K562 (cell line): ENCODE measurements at regions not wholly inside any gene's neighbourhood (a gene's known extent, or its start where the extent isn't known, plus 50 kb on each side); places are given as distances from the start of the nearest gene placed in this dataset.

Experiments
- ATAC-seq: fragments of 200-7000 bp; cut with Tn5 transposase; 3 replicates; pipeline ENCODE4 v1.9.1; 2020; ENCODE audit warnings: moderate library complexity
- BruUV-seq: library from RNA; stranded (reverse); fragments of 400-500 nt; replicated peaks from 2 replicates; lab custom pipeline; 2021; lab: Mats Ljungman, UMichigan
- CTCF ChIA-PET: fragments of 300-600 bp; formaldehyde crosslinking; extraction: SDS; loops from one replicate; lab custom pipeline; 2021; ENCODE audit warnings: low intra/inter-chr PET ratio; lab: Yijun Ruan, JAX
- POLR2A ChIA-PET: fragments of 300-600, 350-650 bp; sonication (Branson Sonifier 250); formaldehyde crosslinking; extraction: SDS; loops from one replicate; lab custom pipeline; 2021; ENCODE audit warnings: antibody characterized with exemption, inconsistent platforms; lab: Yijun Ruan, JAX
- DNase-seq, 4 experiments: peaks; one replicate each; pipeline versions ENCODE4 v3.0.0 to v3.0.0-alpha.2; 2011 to 2018; ENCODE audit warnings: low spot score in 3 of 4, mixed read lengths in 3 of 4; ENCODE audit errors: extremely low read depth in 1 of 4
- FAIRE-seq: peaks from 2 replicates; lab custom pipeline; 2011; peaks lifted over from hg19 to GRCh38; lab: Jason Lieb, UNC
- H2AFZ ChIP-seq: 2 replicates; pipeline ENCODE4 v1.6.0; 2011; ENCODE audit warnings: low read depth, low read length, control low read depth, inconsistent platforms
- H3K27ac ChIP-seq: fragments of 200-600 bp; 3 replicates; pipeline ENCODE4 v1.8.0; 2011; ENCODE audit warnings: low read depth, mild to moderate bottlenecking, control low read depth, inconsistent platforms, low read length, moderate library complexity, mixed read lengths; ENCODE audit errors: extremely low read depth
- H3K27me3 ChIP-seq, 2 experiments: fragments of 300-600 bp in 1 of 2; 2 replicates in 1 of 2; 3 replicates in 1 of 2; pipeline versions ENCODE4 v1.6.0 to v1.8.0; 2011; ENCODE audit warnings: inconsistent platforms in 2 of 2, low read length in 2 of 2, mild to moderate bottlenecking in 1 of 2, mixed read lengths in 1 of 2, moderate library complexity in 1 of 2; ENCODE audit not compliant: control insufficient read depth in 2 of 2, insufficient read depth in 2 of 2
- H3K36me3 ChIP-seq: fragments of 300-600 bp; 3 replicates; pipeline ENCODE4 v1.8.0; 2011; ENCODE audit warnings: mild to moderate bottlenecking, low read length, inconsistent platforms; ENCODE audit not compliant: control insufficient read depth, insufficient read depth
- H3K4me1 ChIP-seq, 2 experiments: fragments of 200-600 bp in 1 of 2; replicated peaks in 1 of 2; 2 replicates in 1 of 2; 3 replicates in 1 of 2; pipeline versions ENCODE4 v1.5.1 to v1.8.0; 2011; ENCODE audit warnings: inconsistent platforms in 2 of 2, low read length in 2 of 2, mild to moderate bottlenecking in 1 of 2, mixed read lengths in 1 of 2, moderate library complexity in 1 of 2; ENCODE audit not compliant: control insufficient read depth in 2 of 2, insufficient read depth in 2 of 2
- H3K4me2 ChIP-seq: 2 replicates; pipeline ENCODE4 v1.6.1; 2011; ENCODE audit warnings: low read length, control low read depth, inconsistent platforms, mixed read lengths; ENCODE audit not compliant: insufficient read depth
- H3K4me3 ChIP-seq: fragments of 200-600 bp; sonication (generic), shearing (Covaris generic); 2 replicates; pipeline ENCODE4 v1.5.1; 2016; ENCODE audit warnings: control low read depth, inconsistent platforms
- H3K79me2 ChIP-seq: fragments of 200-600 bp; 3 replicates; pipeline ENCODE4 v1.8.0; 2011; ENCODE audit warnings: low read length, inconsistent platforms; ENCODE audit not compliant: control insufficient read depth, insufficient read depth
- H3K9ac ChIP-seq, 2 experiments: 2 replicates each; pipeline versions ENCODE4 v1.6.0 to v1.6.1; 2011; ENCODE audit warnings: low read depth in 2 of 2, low read length in 2 of 2, control low read depth in 1 of 2, inconsistent platforms in 1 of 2, mild to moderate bottlenecking in 1 of 2, mixed read lengths in 1 of 2; ENCODE audit not compliant: insufficient read depth in 1 of 2
- H3K9me1 ChIP-seq: one replicate; pipeline ENCODE4 v1.6.0; 2011; ENCODE audit warnings: inconsistent platforms, mild to moderate bottlenecking, low read length, moderate library complexity; ENCODE audit not compliant: control insufficient read depth, insufficient read depth
- H3K9me3 ChIP-seq: replicated peaks from 2 replicates; pipeline ENCODE4 v1.5.1; 2011; ENCODE audit warnings: low read depth, low read length, inconsistent platforms; ENCODE audit not compliant: control insufficient read depth, insufficient read depth
- H4K20me1 ChIP-seq: replicated peaks from 2 replicates; pipeline ENCODE4 v1.6.1; 2011; ENCODE audit warnings: low read length, inconsistent platforms, mixed read lengths; ENCODE audit not compliant: control insufficient read depth, insufficient read depth
- FOXA3 ChIP-seq, 2 experiments: fragments of 450-650 bp in 1 of 2; sonication (generic) in 1 of 2; formaldehyde crosslinking; IDR thresholded peaks in 1 of 2; conservative IDR thresholded peaks in 1 of 2; 2 replicates each; pipeline versions ENCODE4 v1.4.0 to v1.8.0; 2020 to 2022; ENCODE audit warnings: mild to moderate bottlenecking in 2 of 2, missing genetic modification reagents in 1 of 2
- HEY1 ChIP-seq: fragments of 250-450 bp; sonication (Bioruptor Pico); IDR thresholded peaks from 2 replicates; pipeline ENCODE4 v1.5.0; 2020; ENCODE audit warnings: mild to moderate bottlenecking, moderate library complexity, borderline replicate concordance
- NCOA2 ChIP-seq, 2 experiments: fragments of 450-650 bp; IDR thresholded peaks; 2 replicates each; pipeline ENCODE4 v1.6.1; 2018; ENCODE audit warnings: mild to moderate bottlenecking in 2 of 2, moderate library complexity in 1 of 2; ENCODE audit not compliant: partially characterized antibody in 2 of 2
- NCOR1 ChIP-seq: fragments of 450-650 bp; IDR thresholded peaks from 2 replicates; pipeline ENCODE4 v1.6.1; 2016; ENCODE audit warnings: mild to moderate bottlenecking, moderate library complexity
- NR4A1 ChIP-seq, 2 experiments: fragments of 250-450 bp in 1 of 2; fragments of 450-650 bp in 1 of 2; sonication (Bioruptor Pico) in 1 of 2; IDR thresholded peaks; 2 replicates each; pipeline versions ENCODE4 v1.4.0 to v1.6.1; 2016 to 2020; ENCODE audit warnings: mild to moderate bottlenecking in 2 of 2, missing compliant biosample characterization in 1 of 2, missing genetic modification characterization in 1 of 2, moderate library complexity in 1 of 2
- POLR2H ChIP-seq: IDR thresholded peaks from 2 replicates; pipeline ENCODE4 v1.6.1; 2016; ENCODE audit warnings: missing genetic modification characterization, low read depth, mild to moderate bottlenecking, control low read depth, missing compliant biosample characterization, moderate library complexity
- SMAD4 ChIP-seq: fragments of 250-450 bp; sonication (Bioruptor Pico); conservative IDR thresholded peaks from 2 replicates; pipeline ENCODE4 v1.8.0; 2021; ENCODE audit warnings: inconsistent platforms, mild to moderate bottlenecking, moderate library complexity
- WGBS: fragments of 100-300 bp; shearing (Covaris generic); methylation state at CpG from one replicate; pipeline ENCODE4 v1.1.6; 2016; ENCODE audit warnings: low coverage, mixed read lengths; ENCODE audit not compliant: insufficient coverage; ENCODE audit errors: missing lambda C conversion rate; 5-methylcytosine and 5-hydroxymethylcytosine counted together
- in situ Hi-C: fragments of 300-500 bp; cut with MboI; formaldehyde crosslinking; loops from 4 replicates; pipeline ENCODE4 v1.15.0; 2018; ENCODE audit warnings: inconsistent platforms, mixed read lengths
- intact Hi-C: fragments of 100-400 bp; cut with micrococcal nuclease; formaldehyde crosslinking; loops from 2 replicates; pipeline ENCODE4 v1.14.2; 2022
- TF ChIP-seq, protein P1 (sequence below): sonication (generic); formaldehyde crosslinking; IDR thresholded peaks from 2 replicates; pipeline ENCODE4 v1.8.1; 2023; ENCODE audit warnings: mild to moderate bottlenecking, missing genetic modification reagents
- TF ChIP-seq, protein P2 (sequence below): fragments of 450-650 bp; IDR thresholded peaks from 2 replicates; pipeline ENCODE4 v1.6.1; 2016

DNA sequence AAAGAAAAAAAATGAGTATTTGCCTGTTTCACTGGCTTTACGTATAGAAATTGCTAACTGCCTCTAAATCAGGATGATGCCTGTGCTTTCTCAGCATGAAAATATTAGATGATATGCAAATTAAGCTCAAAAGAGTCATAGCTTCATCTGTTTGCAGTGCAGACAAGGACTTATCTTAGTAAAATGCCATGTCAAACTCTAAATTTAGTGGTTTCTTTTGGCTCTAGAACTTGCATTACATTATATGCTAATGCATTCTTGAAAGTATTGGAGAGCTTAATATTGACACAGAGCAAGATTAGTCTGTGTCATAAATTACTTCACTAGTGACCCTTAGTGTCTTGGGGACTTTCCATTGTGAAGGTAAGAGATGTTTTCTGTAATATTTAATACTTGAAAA is 1109.1 kb upstream of the NRXN1 start:
- no peaks in the 10 kb centered on the region for H4K20me1 ChIP-seq
- in situ Hi-C loops (no loop called here), intact Hi-C loops (no loop called here)
- no peak overlapping the region for H2AFZ ChIP-seq
- no peak overlapping the region for H3K4me3 ChIP-seq
- no peaks in the 10 kb centered on the region for H3K36me3 ChIP-seq
- no peaks in the 10 kb centered on the region for H3K9me1 ChIP-seq
- no peaks in the 10 kb centered on the region for H3K79me2 ChIP-seq
- no peaks in the 10 kb centered on the region for H3K9me3 ChIP-seq
- H3K4me1 ChIP-seq: no peaks in the 10 kb centered on the region
- BruUV-seq: no TSS peak
- CTCF ChIA-PET: no interaction called here
- POLR2A ChIA-PET: no interaction called here
- H3K4me2 ChIP-seq: no peak overlapping the region
- no peak for ATAC-seq
- WGBS: 6% methylated on average over 1 of the region's 1 CpG
- H3K27me3 ChIP-seq: no peaks in the 10 kb centered on the region
- TF ChIP-seq SMAD4 (CRISPR knock-in tag) (no peak), NCOR1 (no peak), POLR2H (tag) (no peak), NCOA2 (IDR thresholded peaks at IDR 0.05; ENCODE audit: partially characterized antibody in 2 of 2) (no peak), NR4A1 (CRISPR knock-in tag; IDR thresholded peaks at IDR 0.05) (no peak), NR4A1 (tag; IDR thresholded peaks at IDR 0.05) (no peak), HEY1 (no peak), FOXA3 (CRISPR knock-in tag; conservative IDR thresholded peaks at IDR 0.05 in 1 of 2, IDR thresholded peaks at IDR 0.05 in 1 of 2) (no peak)
- TF ChIP-seq, protein P1, sequence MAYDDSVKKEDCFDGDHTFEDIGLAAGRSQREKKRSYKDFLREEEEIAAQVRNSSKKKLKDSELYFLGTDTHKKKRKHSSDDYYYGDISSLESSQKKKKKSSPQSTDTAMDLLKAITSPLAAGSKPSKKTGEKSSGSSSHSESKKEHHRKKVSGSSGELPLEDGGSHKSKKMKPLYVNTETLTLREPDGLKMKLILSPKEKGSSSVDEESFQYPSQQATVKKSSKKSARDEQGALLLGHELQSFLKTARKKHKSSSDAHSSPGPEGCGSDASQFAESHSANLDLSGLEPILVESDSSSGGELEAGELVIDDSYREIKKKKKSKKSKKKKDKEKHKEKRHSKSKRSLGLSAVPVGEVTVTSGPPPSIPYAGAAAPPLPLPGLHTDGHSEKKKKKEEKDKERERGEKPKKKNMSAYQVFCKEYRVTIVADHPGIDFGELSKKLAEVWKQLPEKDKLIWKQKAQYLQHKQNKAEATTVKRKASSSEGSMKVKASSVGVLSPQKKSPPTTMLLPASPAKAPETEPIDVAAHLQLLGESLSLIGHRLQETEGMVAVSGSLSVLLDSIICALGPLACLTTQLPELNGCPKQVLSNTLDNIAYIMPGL (CRISPR knock-in tag): no peak
- TF ChIP-seq, protein P2, sequence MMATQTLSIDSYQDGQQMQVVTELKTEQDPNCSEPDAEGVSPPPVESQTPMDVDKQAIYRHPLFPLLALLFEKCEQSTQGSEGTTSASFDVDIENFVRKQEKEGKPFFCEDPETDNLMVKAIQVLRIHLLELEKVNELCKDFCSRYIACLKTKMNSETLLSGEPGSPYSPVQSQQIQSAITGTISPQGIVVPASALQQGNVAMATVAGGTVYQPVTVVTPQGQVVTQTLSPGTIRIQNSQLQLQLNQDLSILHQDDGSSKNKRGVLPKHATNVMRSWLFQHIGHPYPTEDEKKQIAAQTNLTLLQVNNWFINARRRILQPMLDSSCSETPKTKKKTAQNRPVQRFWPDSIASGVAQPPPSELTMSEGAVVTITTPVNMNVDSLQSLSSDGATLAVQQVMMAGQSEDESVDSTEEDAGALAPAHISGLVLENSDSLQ: no peak
- FAIRE-seq: no peak
- DNase-seq: no peak
- no peak overlapping the region for H3K9ac ChIP-seq
- H3K27ac ChIP-seq: no peak overlapping the region
